Stomach (tissue), 8 donors: ENCODE measurements at regions not wholly inside any gene's neighbourhood (a gene's known extent, or its start where the extent isn't known, plus 50 kb on each side); places are given as distances from the start of the nearest gene placed in this dataset.

Source experiments
- DNase-seq, 2 donors: peaks; one replicate each; pipeline versions ENCODE4 v3.0.0 to v3.0.0-alpha.2; 2013 to 2019
- H3K27ac ChIP-seq, 5 donors: fragments of 200-600 bp in 4 of 5; sonication (generic) in 4 of 5; one replicate each; pipeline ENCODE4 v1.5.1; 2013 to 2019; ENCODE audit warnings: mild to moderate bottlenecking in 1 of 5, moderate library complexity in 1 of 5
- H3K27me3 ChIP-seq, 3 donors: fragments of 200-600 bp; sonication (generic); one replicate each; pipeline ENCODE4 v1.5.1; 2017 to 2019; ENCODE audit warnings: mixed run types in 1 of 3
- H3K36me3 ChIP-seq, 4 donors: fragments of 200-600 bp; sonication (generic); 1 replicate in 3 of 4; 2 replicates in 1 of 4; pipeline ENCODE4 v1.5.1; 2016 to 2019
- H3K4me1 ChIP-seq, 4 donors: fragments of 200-600 bp; sonication (generic); one replicate each; pipeline ENCODE4 v1.5.1; 2016 to 2019
- H3K4me3 ChIP-seq, 4 donors: fragments of 200-600 bp; sonication (generic) in 3 of 4; one replicate each; pipeline ENCODE4 v1.5.1; 2016 to 2019; ENCODE audit warnings: mild to moderate bottlenecking in 1 of 4
- H3K9me3 ChIP-seq, 4 donors: fragments of 200-600 bp; sonication (generic); one replicate each; pipeline ENCODE4 v1.5.1; 2016 to 2019
- CTCF ChIP-seq, 7 experiments: fragments of 450-650 bp in 4 of 7; fragments of 200-600 bp in 3 of 7; sonication (generic) in 3 of 7; IDR thresholded peaks; one replicate each; pipeline ENCODE4 v1.5.1; 2016 to 2019; ENCODE audit warnings: antibody characterized with exemption in 7 of 7, control low read depth in 2 of 7, mild to moderate bottlenecking in 1 of 7
- EP300 ChIP-seq: sonication (generic); formaldehyde crosslinking; IDR thresholded peaks from one replicate; pipeline ENCODE4 v1.6.1; 2017; ENCODE audit warnings: antibody characterized with exemption
- POLR2A ChIP-seq, 4 donors: fragments of 450-650 bp; IDR thresholded peaks; one replicate each; pipeline ENCODE4 v1.6.1; 2016; ENCODE audit warnings: antibody characterized with exemption in 4 of 4, control low read depth in 2 of 4, mild to moderate bottlenecking in 1 of 4, moderate library complexity in 1 of 4
- POLR2AphosphoS5 ChIP-seq, 3 donors: sonication (generic); formaldehyde crosslinking; IDR thresholded peaks; one replicate each; pipeline ENCODE4 v1.6.1; 2016; ENCODE audit warnings: antibody characterized with exemption in 3 of 3
- WGBS, 5 donors: extraction: QIAGEN DNeasy Blood & Tissue Kit in 3 of 5; methylation state at CpG; one replicate each; pipeline versions ENCODE4 v1.1.5 to v1.1.7; 2013 to 2018; 5-methylcytosine and 5-hydroxymethylcytosine counted together
- intact Hi-C: fragments of 100-400 bp; cut with DNase I; formaldehyde crosslinking; loops from one replicate; pipeline ENCODE4 v1.15.1; 2023; ENCODE audit warnings: low total_unique reads
- donor health status: healthy with polysubstance abuse.
- donor health status: Bipolar disorder and iron deficiency.
- donor health status: healthy.

- H3K4me1 ChIP-seq, result no peaks in the 10 kb centered on the region
- H3K9me3 ChIP-seq, result no peaks in the 10 kb centered on the region
- H3K4me3 ChIP-seq, result no peak overlapping the region
- intact Hi-C loops, result no loop called here
- WGBS, 5 donors, result 79 to 88% (median 87%) methylated on average over 5 to 7 of the region's 7 CpGs
- TF ChIP-seq CTCF (IDR thresholded peaks at IDR 0.05), result no peak
- no peak for TF ChIP-seq POLR2A (IDR thresholded peaks at IDR 0.05)
- TF ChIP-seq EP300, result no peak
- no peak for TF ChIP-seq POLR2AphosphoS5 (IDR thresholded peaks at IDR 0.05)
- H3K36me3 ChIP-seq, result no peaks in the 10 kb centered on the region
- peak in 1 of 2 donors; percentile 17 for DNase-seq
- H3K27ac ChIP-seq, result no peak overlapping the region
- no peaks in the 10 kb centered on the region for H3K27me3 ChIP-seq
Measured at GRCh38 chr5:135220394-135221186, 178.4 kb downstream of the MACROH2A1 start.

GRCh38 chr5:135219868-135220267 lies 179.2 kb downstream of the MACROH2A1 start:
- DNase-seq, result peak in 1 of 2 donors; percentile 22
- H3K9me3 ChIP-seq, result no peaks in the 10 kb centered on the region
- no peaks in the 10 kb centered on the region for H3K27me3 ChIP-seq
- H3K4me3 ChIP-seq, result no peak overlapping the region
- TF ChIP-seq EP300, result no peak
- no peak for TF ChIP-seq CTCF (IDR thresholded peaks at IDR 0.05)
- no peak for TF ChIP-seq POLR2AphosphoS5 (IDR thresholded peaks at IDR 0.05)
- TF ChIP-seq POLR2A (IDR thresholded peaks at IDR 0.05), result no peak
- WGBS, 5 donors, result 59 to 78% (median 65%) methylated on average over 3 of the region's 3 CpGs
- no peaks in the 10 kb centered on the region for H3K36me3 ChIP-seq
- H3K4me1 ChIP-seq, result no peaks in the 10 kb centered on the region
- intact Hi-C loops, result no loop called here
- no peak overlapping the region for H3K27ac ChIP-seq

GRCh38 chr5:135218790-135219568 lies 180.1 kb downstream of the MACROH2A1 start:
- Histone ChIP-seq H3K27ac (no peak overlapping the region), H3K27me3 (no peaks in the 10 kb centered on the region), H3K4me1 (no peaks in the 10 kb centered on the region), H3K4me3 (no peak overlapping the region), H3K36me3 (no peaks in the 10 kb centered on the region), H3K9me3 (no peaks in the 10 kb centered on the region)
- 79 to 85% (median 82%) methylated on average over 13 of the region's 13 CpGs for WGBS, 5 donors
- no peak for TF ChIP-seq EP300
- TF ChIP-seq CTCF (IDR thresholded peaks at IDR 0.05), result no peak
- no peak for TF ChIP-seq POLR2A (IDR thresholded peaks at IDR 0.05)
- TF ChIP-seq POLR2AphosphoS5 (IDR thresholded peaks at IDR 0.05), result no peak
- intact Hi-C loops, result no loop called here
- no peak for DNase-seq

- Histone ChIP-seq H3K9me3 (no peaks in the 10 kb centered on the region), H3K4me3 (no peak overlapping the region), H3K27me3 (no peaks in the 10 kb centered on the region), H3K36me3 (no peaks in the 10 kb centered on the region), H3K27ac (no peak overlapping the region), H3K4me1 (no peaks in the 10 kb centered on the region)
- no peak for TF ChIP-seq CTCF (IDR thresholded peaks at IDR 0.05)
- TF ChIP-seq POLR2AphosphoS5 (IDR thresholded peaks at IDR 0.05), result no peak
- TF ChIP-seq EP300, result no peak
- intact Hi-C loops, result no loop called here
- 85 to 94% (median 89%) methylated on average over 3 of the region's 3 CpGs for WGBS, 5 donors
- peak in 1 of 2 donors; percentile 14 for DNase-seq
Measured at GRCh38 chr5:135218486-135218755, 180.6 kb downstream of the MACROH2A1 start.
